Endodermal cell (in vitro differentiated cells): ENCODE measurements at regions not wholly inside any gene's neighbourhood (a gene's known extent, or its start where the extent isn't known, plus 50 kb on each side); places are given as distances from the start of the nearest gene placed in this dataset.
A peak's percentile ranks its signal among the peaks of the same experiment; 100 is the strongest.

Source experiments
- DNase-seq: peaks from one replicate; pipeline ENCODE4 v3.0.0-alpha.2; 2017
- H3K27ac ChIP-seq: 2 replicates; pipeline ENCODE4 v1.5.1; 2013; ENCODE audit warnings: mild to moderate bottlenecking, low read depth, low read length, moderate library complexity
- H3K27me3 ChIP-seq: 2 replicates; pipeline ENCODE4 v1.6.1; 2013; ENCODE audit warnings: mild to moderate bottlenecking, low read length, moderate library complexity; ENCODE audit not compliant: insufficient read depth, control insufficient read depth, poor library complexity, severe bottlenecking
- H3K36me3 ChIP-seq: 2 replicates; pipeline ENCODE4 v1.7.0; 2013; ENCODE audit warnings: mild to moderate bottlenecking, low read length, moderate library complexity; ENCODE audit not compliant: control insufficient read depth, insufficient read depth
- H3K4me1 ChIP-seq: one replicate; pipeline ENCODE4 v1.7.0; 2013; ENCODE audit warnings: low read length; ENCODE audit not compliant: control insufficient read depth, insufficient read depth
- H3K4me3 ChIP-seq: 2 replicates; pipeline ENCODE4 v1.5.1; 2013; ENCODE audit warnings: mild to moderate bottlenecking, low read length, moderate library complexity
- H3K9ac ChIP-seq: 2 replicates; pipeline ENCODE4 v1.6.1; 2013; ENCODE audit warnings: mild to moderate bottlenecking, low read length, moderate library complexity; ENCODE audit not compliant: poor library complexity, severe bottlenecking; ENCODE audit errors: extremely low read depth
- H3K9me3 ChIP-seq: 2 replicates; pipeline ENCODE4 v1.6.1; 2013; ENCODE audit warnings: mild to moderate bottlenecking, low read length, moderate library complexity; ENCODE audit not compliant: control insufficient read depth
- H3K27ac Mint-ChIP-seq: 2 replicates; pipeline ENCODE4 v1.8.0; 2020; ENCODE audit warnings: mixed read lengths
- H3K27me3 Mint-ChIP-seq: 2 replicates; pipeline ENCODE4 v1.8.0; 2021; ENCODE audit warnings: mild to moderate bottlenecking, mixed read lengths; ENCODE audit not compliant: insufficient read depth
- H3K36me3 Mint-ChIP-seq: 2 replicates; pipeline ENCODE4 v1.8.0; 2020; ENCODE audit warnings: low read depth, mixed read lengths
- H3K4me1 Mint-ChIP-seq: 2 replicates; pipeline ENCODE4 v1.8.0; 2020; ENCODE audit warnings: mixed read lengths
- H3K4me3 Mint-ChIP-seq: 2 replicates; pipeline ENCODE4 v1.8.0; 2020; ENCODE audit warnings: mild to moderate bottlenecking, moderate library complexity, mixed read lengths
- H3K9me3 Mint-ChIP-seq: 2 replicates; pipeline ENCODE4 v1.8.0; 2020; ENCODE audit warnings: mild to moderate bottlenecking, mixed read lengths
- WGBS, 2 experiments: methylation state at CpG; one replicate each; pipeline versions ENCODE4 v1.1.5 to v1.1.7; 2013; ENCODE audit warnings: missing lambda C conversion rate in 2 of 2, mixed read lengths in 1 of 2; ENCODE audit not compliant: insufficient coverage in 1 of 2, insufficient read length in 1 of 2; 5-methylcytosine and 5-hydroxymethylcytosine counted together
- TF ChIP-seq, protein P1 (sequence below): fragments of 200-600 bp; sonication (generic); conservative IDR thresholded peaks from 2 replicates; pipeline ENCODE4 v1.5.0; 2021; ENCODE audit warnings: antibody characterized with exemption, mild to moderate bottlenecking

DNA sequence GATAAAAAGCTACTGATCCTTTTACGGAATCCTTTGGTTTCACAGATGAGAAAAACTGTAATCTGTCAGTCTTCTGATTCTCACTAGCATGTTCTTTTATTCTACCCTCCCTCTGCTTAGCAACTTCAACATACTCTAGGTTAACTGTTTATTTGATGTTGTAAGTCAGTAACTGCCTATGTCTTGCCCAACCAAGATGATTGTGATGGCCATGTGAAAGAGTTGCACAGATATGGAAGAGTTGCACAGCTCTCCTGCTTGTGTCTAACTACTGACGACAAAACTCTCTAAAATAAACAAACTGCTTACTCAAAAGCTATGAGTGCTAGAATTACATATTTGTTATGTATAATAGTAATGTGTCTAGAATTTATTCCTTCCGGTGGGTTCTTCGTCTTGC is 227.3 kb upstream of the DAB2 start:
- no peaks in the 10 kb centered on the region for H3K27me3 Mint-ChIP-seq
- no peaks in the 10 kb centered on the region for H3K36me3 ChIP-seq
- H3K27ac ChIP-seq = no peak overlapping the region
- H3K27ac Mint-ChIP-seq = no peak overlapping the region
- H3K36me3 Mint-ChIP-seq = no peaks in the 10 kb centered on the region
- H3K4me3 ChIP-seq = no peak overlapping the region
- no peaks in the 10 kb centered on the region for H3K27me3 ChIP-seq
- no peaks in the 10 kb centered on the region for H3K4me1 ChIP-seq
- H3K9ac ChIP-seq = no peak overlapping the region
- H3K9me3 ChIP-seq = no peaks in the 10 kb centered on the region
- DNase-seq = no peak
- peaks cover 1% of the 10 kb centered on the region for H3K4me1 Mint-ChIP-seq
- WGBS, 2 experiments = 94 to 100% methylated on average over 3 to 4 of the region's 4 CpGs
- H3K4me3 Mint-ChIP-seq = no peak overlapping the region
- H3K9me3 Mint-ChIP-seq = peaks cover 5% of the 10 kb centered on the region
- TF ChIP-seq, protein P1, sequence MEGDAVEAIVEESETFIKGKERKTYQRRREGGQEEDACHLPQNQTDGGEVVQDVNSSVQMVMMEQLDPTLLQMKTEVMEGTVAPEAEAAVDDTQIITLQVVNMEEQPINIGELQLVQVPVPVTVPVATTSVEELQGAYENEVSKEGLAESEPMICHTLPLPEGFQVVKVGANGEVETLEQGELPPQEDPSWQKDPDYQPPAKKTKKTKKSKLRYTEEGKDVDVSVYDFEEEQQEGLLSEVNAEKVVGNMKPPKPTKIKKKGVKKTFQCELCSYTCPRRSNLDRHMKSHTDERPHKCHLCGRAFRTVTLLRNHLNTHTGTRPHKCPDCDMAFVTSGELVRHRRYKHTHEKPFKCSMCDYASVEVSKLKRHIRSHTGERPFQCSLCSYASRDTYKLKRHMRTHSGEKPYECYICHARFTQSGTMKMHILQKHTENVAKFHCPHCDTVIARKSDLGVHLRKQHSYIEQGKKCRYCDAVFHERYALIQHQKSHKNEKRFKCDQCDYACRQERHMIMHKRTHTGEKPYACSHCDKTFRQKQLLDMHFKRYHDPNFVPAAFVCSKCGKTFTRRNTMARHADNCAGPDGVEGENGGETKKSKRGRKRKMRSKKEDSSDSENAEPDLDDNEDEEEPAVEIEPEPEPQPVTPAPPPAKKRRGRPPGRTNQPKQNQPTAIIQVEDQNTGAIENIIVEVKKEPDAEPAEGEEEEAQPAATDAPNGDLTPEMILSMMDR = no peak

DNA sequence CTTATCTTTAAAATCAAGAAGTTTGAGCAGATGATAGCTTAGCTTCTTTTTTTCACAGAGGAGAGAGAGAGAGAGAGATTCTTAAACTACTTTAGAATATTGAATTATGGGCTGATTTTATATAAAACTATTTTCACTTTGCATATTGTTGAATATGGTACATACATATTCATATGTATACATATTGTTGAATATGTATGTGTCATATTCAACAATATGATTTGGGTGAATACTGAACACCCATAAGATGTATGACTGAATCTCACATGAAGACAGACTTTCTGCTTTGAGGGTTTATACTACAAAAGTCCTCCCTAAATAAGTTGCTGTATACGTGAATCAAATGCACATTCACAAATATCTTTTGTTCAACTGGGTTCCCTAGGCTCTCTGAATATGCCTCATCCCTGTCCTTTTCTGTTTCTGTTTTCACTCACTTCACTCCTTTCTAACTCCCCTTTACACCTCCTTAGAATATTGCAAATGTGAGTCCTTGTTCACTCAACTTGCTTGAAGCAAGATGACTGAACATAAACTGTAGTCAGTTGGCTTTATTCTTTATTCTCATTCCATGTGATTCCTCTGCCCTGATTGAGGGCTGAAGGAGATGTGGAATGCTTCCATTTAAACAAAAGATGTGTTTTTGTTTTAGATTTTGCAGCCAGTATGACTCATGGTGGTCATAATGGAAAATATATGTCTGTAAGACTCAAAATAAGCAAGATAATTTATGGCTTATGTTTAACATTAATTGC is 225.4 kb upstream of the DAB2 start:
- H3K4me3 Mint-ChIP-seq = no peak overlapping the region
- DNase-seq = no peak
- no peaks in the 10 kb centered on the region for H3K36me3 Mint-ChIP-seq
- Histone ChIP-seq H3K9ac (no peak overlapping the region), H3K27ac (no peak overlapping the region), H3K4me3 (no peak overlapping the region), H3K4me1 (no peaks in the 10 kb centered on the region), H3K9me3 (no peaks in the 10 kb centered on the region), H3K27me3 (no peaks in the 10 kb centered on the region), H3K36me3 (no peaks in the 10 kb centered on the region)
- no peaks in the 10 kb centered on the region for H3K27me3 Mint-ChIP-seq
- TF ChIP-seq, protein P1 = no peak
- WGBS, 2 experiments = 82 to 90% methylated on average over 1 of the region's 1 CpG
- no peak overlapping the region for H3K27ac Mint-ChIP-seq
- H3K4me1 Mint-ChIP-seq = peaks cover 1% of the 10 kb centered on the region
- H3K9me3 Mint-ChIP-seq = peaks cover 5% of the 10 kb centered on the region

- Histone ChIP-seq H3K9ac (no peak overlapping the region), H3K9me3 (no peaks in the 10 kb centered on the region), H3K27ac (no peak overlapping the region), H3K36me3 (no peaks in the 10 kb centered on the region), H3K4me1 (no peaks in the 10 kb centered on the region), H3K27me3 (no peaks in the 10 kb centered on the region), H3K4me3 (no peak overlapping the region)
- DNase-seq = peak; percentile 49
- Mint-ChIP-seq H3K27me3 (no peaks in the 10 kb centered on the region), H3K4me3 (no peak overlapping the region), H3K9me3 (peaks cover 5% of the 10 kb centered on the region), H3K27ac (no peak overlapping the region), H3K4me1 (peaks cover 1% of the 10 kb centered on the region), H3K36me3 (no peaks in the 10 kb centered on the region)
- TF ChIP-seq, protein P1 = peak; percentile 52
- 84 to 88% methylated on average over 7 of the region's 7 CpGs for WGBS, 2 experiments
Observed at GRCh38 chr5:39648848-39649227, 224.1 kb upstream of the DAB2 start.
